Memory B cell (primary cell): ENCODE measurements at regions not wholly inside any gene's neighbourhood (a gene's known extent, or its start where the extent isn't known, plus 50 kb on each side); places are given as distances from the start of the nearest gene placed in this dataset.
"Not testable (repeated sequence)": the region's sequence is repeated elsewhere in the genome, so short reads cannot be mapped to it uniquely, and the experiment has no call there.

ENCODE experiments used
- ATAC-seq: fragments of 150-1000 bp; cut with Tn5 transposase; 2 replicates; pipeline ENCODE4 v1.10.0; 2021; ENCODE audit warnings: low read depth, mild to moderate bottlenecking, moderate library complexity
- DNase-seq, 2 donors: peaks; one replicate each; pipeline ENCODE4 v3.0.0; 2022; ENCODE audit warnings: low spot score in 2 of 2
- H3K27ac Mint-ChIP-seq: one replicate; pipeline ENCODE4 v1.8.0; 2022; ENCODE audit warnings: mild to moderate bottlenecking, moderate library complexity, mixed read lengths
- H3K27me3 Mint-ChIP-seq: one replicate; pipeline ENCODE4 v1.8.0; 2022; ENCODE audit warnings: mixed read lengths
- H3K36me3 Mint-ChIP-seq: one replicate; pipeline ENCODE4 v1.8.0; 2022; ENCODE audit warnings: mild to moderate bottlenecking, mixed read lengths
- H3K4me1 Mint-ChIP-seq: one replicate; pipeline ENCODE4 v1.8.0; 2022; ENCODE audit warnings: mixed read lengths
- H3K4me3 Mint-ChIP-seq: one replicate; pipeline ENCODE4 v1.8.0; 2022; ENCODE audit warnings: mild to moderate bottlenecking, moderate library complexity, mixed read lengths
- H3K9me3 Mint-ChIP-seq: one replicate; pipeline ENCODE4 v1.8.0; 2022; ENCODE audit warnings: mixed read lengths

DNA sequence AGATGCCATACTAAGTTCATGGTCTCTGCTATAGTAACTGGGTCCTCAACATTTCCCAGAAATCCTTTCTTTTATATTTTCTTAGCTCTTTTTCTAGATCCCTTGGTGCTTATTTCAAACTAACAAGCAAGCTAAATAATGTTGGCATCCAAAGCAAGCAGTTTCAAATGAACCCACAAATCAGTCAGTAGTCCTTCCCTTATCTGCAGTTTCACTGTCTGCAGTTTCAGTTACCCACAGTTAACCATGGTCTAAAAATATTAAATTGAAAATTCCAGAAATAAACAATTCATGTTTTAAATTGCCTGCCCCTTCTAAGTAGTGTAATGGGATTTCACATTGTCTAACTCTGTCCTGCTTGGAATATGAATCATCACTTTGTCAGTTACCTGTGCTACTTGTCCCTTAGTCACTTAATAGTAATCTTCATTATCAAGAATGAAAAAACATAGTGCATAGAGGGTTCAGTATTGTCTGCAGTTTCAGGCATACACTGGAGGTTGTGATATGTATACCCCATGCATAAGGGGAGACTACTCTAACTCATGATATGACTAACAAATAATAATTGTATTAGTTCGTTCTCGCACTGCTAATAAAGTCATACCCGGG, 633.7 kb downstream of the MECOM start:
- ATAC-seq, result no peak
- H3K27ac Mint-ChIP-seq, result no peak overlapping the region
- H3K4me1 Mint-ChIP-seq, result no peaks in the 10 kb centered on the region

DNA sequence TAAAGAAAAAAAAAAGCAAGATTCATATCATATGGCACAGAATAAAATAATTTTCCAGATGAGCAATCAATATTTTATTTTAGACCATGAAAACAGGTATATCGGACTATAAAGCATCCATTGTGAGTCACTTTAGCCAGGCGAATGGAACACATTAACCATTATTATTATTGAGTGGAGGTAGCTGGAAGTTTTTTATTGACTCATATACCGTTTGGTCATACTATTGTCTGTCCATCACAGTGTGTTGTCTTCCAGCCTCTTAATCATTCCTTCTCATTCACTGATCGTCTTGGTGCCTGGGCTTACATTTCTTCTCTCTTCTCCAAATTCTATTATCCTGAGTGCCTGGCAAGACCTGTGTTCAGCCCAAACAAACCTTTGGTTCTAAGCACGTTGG, 634.8 kb downstream of the MECOM start:
- Mint-ChIP-seq H3K9me3 (peaks cover 2% of the 10 kb centered on the region), H3K27me3 (no peaks in the 10 kb centered on the region), H3K27ac (no peak overlapping the region), H3K4me1 (no peaks in the 10 kb centered on the region), H3K36me3 (no peaks in the 10 kb centered on the region), H3K4me3 (no peak overlapping the region)
- no peak for DNase-seq
- ATAC-seq, result no peak

More for the DNA sequence above, 633.7 kb downstream of the MECOM start:
- Mint-ChIP-seq H3K4me3 (no peak overlapping the region), H3K9me3 (peaks cover 2% of the 10 kb centered on the region), H3K27me3 (no peaks in the 10 kb centered on the region), H3K36me3 (no peaks in the 10 kb centered on the region)
- DNase-seq, result no peak

DNA sequence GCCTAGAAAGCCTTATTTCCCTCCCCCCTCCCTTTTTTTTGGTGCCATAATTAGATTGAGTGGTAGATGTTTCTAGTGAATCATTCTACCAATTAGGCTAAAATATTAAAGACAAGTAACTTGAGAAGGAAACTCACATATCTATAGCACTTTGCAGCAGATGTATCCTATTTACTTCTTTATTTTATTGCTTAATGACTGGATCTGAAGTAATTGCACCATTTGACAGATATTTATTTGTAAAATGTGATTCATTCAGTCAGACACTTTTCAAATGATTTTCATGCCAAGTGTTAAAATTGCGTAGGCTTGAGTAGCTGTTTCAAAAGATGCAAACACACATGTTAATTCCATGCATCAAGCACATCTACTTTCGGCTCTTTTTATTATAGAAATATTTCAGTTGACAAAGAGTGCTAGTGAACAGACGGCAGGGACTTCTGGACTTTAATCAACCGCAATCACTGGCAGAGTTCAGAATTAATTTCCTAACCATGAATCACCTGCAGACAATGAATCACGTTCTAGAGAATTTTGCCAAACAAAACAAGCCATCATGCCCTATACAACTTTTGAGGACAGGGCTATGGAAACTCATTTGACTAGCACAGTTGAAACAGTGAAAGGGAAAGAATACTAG, 636.8 kb downstream of the MECOM start:
- H3K9me3 Mint-ChIP-seq, result no peaks in the 10 kb centered on the region
- H3K36me3 Mint-ChIP-seq, result no peaks in the 10 kb centered on the region
- H3K4me1 Mint-ChIP-seq, result no peaks in the 10 kb centered on the region
- ATAC-seq (no peak), DNase-seq (no peak)
- H3K27ac Mint-ChIP-seq, result no peak overlapping the region
- H3K4me3 Mint-ChIP-seq, result no peak overlapping the region
- no peaks in the 10 kb centered on the region for H3K27me3 Mint-ChIP-seq

DNA sequence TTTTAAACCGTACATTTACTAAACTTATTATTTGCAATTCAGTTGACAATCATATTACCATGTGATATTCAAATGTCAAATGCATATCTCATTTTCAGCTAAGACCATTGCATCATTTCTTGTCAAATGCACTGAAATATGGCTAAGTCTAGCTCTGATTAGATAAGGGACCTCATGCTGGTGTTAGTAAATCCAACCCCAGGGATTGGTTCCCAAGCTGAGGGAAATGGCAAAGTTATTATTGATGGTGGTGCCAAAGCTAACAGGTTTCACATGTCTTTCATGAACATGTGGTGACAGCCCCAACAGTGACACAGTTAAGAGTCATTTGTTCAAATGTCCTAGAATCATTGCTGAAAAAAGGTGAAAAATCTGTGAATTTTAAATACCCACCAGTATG, 641.1 kb downstream of the MECOM start:
- Mint-ChIP-seq H3K4me3 (no peak overlapping the region), H3K36me3 (no peaks in the 10 kb centered on the region), H3K4me1 (no peaks in the 10 kb centered on the region), H3K27ac (no peak overlapping the region), H3K27me3 (no peaks in the 10 kb centered on the region), H3K9me3 (no peaks in the 10 kb centered on the region)
- ATAC-seq (no peak), DNase-seq (no peak)

DNA sequence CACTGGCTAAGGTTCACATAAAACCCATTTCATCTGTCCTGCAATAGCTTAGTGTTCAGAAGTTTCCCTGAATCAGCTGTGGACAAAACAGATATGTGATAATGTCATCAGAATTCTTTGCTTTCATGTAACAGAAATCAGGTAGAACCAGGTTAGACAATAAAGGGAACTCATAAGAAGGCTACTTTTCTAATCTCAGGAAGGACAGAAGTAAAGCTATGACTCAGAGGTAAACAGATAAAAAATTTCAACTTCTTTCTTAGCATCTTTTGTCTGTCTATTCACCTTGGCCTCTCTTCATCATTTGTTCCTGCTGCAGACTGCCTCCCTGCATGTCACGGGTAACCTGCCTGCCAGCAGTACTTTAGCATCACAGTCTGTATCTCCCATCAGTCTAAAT, 643.1 kb downstream of the MECOM start:
- H3K4me3 Mint-ChIP-seq, result no peak overlapping the region
- H3K36me3 Mint-ChIP-seq, result no peaks in the 10 kb centered on the region
- ATAC-seq (no peak), DNase-seq (no peak)
- no peak overlapping the region for H3K27ac Mint-ChIP-seq
- H3K4me1 Mint-ChIP-seq, result no peaks in the 10 kb centered on the region
- no peaks in the 10 kb centered on the region for H3K9me3 Mint-ChIP-seq
- no peaks in the 10 kb centered on the region for H3K27me3 Mint-ChIP-seq

DNA sequence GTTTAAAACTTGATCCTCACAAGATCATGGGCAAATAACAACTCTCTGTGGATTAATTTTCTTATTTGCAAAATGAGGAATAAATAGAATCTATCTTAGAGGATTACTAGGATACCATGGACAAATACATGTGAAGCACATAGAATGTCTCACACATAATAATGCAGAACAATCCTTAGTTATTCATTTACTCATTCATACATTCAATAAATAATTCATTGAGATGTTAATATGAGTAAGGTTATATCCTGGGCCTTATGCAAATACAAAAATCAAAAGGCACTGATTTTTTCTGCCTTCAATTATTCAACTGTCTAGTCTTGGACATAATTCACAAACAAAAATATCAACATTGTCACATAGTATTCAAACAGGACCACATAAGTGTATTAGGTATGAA, 654.1 kb downstream of the MECOM start:
- no peak overlapping the region for H3K4me3 Mint-ChIP-seq
- no peak for DNase-seq
- H3K27me3 Mint-ChIP-seq, result no peaks in the 10 kb centered on the region
- no peaks in the 10 kb centered on the region for H3K4me1 Mint-ChIP-seq
- peaks cover 7% of the 10 kb centered on the region for H3K9me3 Mint-ChIP-seq
- no peak for ATAC-seq
- H3K36me3 Mint-ChIP-seq, result no peaks in the 10 kb centered on the region
- H3K27ac Mint-ChIP-seq, result no peak overlapping the region

DNA sequence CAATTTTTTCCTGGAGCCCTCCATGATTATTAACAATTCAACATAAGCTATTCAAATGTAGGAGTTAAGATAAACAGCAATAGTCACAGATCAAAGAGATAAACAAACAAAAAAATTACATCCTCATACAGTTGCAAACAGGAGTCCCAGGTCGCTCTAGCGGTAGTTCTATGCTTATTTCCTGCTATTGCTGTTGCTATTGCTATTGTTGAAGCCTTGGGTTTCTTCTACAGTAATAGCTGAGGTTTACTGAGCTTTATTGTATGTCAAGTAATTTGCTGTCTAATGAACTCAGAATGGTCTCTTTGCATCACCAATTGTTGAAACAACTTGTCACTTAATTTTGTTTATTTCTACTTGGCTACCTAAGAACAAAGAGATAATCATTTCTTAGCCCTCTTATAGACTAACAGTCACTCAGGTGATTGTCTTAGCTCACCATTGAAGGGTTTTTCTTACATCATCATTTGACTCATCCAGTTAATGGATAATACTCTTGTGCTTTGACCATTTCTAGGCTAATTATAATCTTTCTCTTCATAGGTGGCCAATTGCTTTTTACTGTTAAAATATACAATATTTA, 654.6 kb downstream of the MECOM start:
- Mint-ChIP-seq H3K27me3 (no peaks in the 10 kb centered on the region), H3K36me3 (no peaks in the 10 kb centered on the region), H3K4me1 (no peaks in the 10 kb centered on the region), H3K9me3 (peaks cover 7% of the 10 kb centered on the region), H3K27ac (no peak overlapping the region), H3K4me3 (no peak overlapping the region)
- no peak for DNase-seq
- ATAC-seq, result no peak

DNA sequence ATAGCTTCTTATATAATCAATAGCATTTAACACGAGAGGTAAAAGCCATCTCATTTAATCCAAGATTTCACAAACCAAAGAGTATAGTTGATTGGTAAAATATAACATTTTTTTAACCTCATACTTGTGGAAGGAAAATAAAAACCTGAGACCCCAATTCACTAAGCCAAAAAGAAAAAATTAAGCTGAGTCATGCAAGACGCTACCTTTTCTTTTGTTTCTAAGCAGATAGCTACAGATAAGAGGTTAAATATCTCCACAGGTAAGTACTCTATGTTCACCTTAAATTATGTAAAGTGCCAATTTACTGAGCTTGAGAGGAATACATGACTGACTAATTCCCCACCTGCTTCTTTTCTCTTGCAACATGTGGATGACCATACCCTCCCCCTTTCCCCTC, 656.4 kb downstream of the MECOM start:
- Mint-ChIP-seq H3K9me3 (peaks cover 7% of the 10 kb centered on the region), H3K4me3 (no peak overlapping the region), H3K27ac (no peak overlapping the region), H3K27me3 (no peaks in the 10 kb centered on the region), H3K36me3 (no peaks in the 10 kb centered on the region), H3K4me1 (no peaks in the 10 kb centered on the region)
- ATAC-seq (no peak), DNase-seq (no peak)

DNA sequence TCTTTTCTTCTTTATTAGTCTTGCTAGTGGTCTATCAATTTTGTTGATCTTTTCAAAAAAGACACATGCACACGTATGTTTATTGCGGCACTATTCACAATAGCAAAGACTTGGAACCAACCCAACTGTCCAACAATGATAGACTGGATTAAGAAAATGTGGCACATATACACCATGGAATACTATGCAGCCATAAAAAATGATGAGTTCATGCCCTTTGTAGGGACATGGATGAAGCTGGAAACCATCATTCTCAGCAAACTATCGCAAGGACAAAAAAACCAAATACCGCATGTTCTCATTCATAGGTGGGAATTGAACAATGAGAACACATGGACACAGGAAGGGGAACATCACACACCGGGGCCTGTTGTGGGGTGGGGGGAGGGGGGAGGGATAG, 657.1 kb downstream of the MECOM start:
- H3K27me3 Mint-ChIP-seq, H3K27ac Mint-ChIP-seq, DNase-seq, H3K9me3 Mint-ChIP-seq, H3K36me3 Mint-ChIP-seq, ATAC-seq, H3K4me3 Mint-ChIP-seq, H3K4me1 Mint-ChIP-seq: not testable (repeated sequence)

DNA sequence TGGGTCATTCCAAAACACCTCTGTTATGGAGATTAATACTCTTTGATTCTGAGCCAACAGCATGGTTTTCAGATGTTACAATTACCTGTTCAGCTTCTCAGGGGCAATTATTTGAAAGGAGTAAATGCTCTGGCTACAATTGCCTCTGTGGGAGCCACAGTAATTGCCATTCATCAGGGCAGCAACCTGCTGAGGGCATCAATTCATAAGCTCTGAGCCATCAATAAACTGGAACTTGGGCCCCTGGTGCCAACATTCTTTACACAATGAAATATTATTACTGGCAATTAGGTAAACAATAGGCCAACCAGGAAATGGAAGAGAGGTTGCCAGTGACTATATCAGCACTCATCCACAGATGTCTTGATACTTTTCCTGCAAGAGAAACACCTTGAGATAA, 660.8 kb downstream of the MECOM start:
- Mint-ChIP-seq H3K9me3 (peaks cover 5% of the 10 kb centered on the region), H3K27ac (no peak overlapping the region), H3K27me3 (no peaks in the 10 kb centered on the region), H3K4me3 (no peak overlapping the region), H3K4me1 (no peaks in the 10 kb centered on the region), H3K36me3 (no peaks in the 10 kb centered on the region)
- no peak for DNase-seq
- ATAC-seq, result no peak

DNA sequence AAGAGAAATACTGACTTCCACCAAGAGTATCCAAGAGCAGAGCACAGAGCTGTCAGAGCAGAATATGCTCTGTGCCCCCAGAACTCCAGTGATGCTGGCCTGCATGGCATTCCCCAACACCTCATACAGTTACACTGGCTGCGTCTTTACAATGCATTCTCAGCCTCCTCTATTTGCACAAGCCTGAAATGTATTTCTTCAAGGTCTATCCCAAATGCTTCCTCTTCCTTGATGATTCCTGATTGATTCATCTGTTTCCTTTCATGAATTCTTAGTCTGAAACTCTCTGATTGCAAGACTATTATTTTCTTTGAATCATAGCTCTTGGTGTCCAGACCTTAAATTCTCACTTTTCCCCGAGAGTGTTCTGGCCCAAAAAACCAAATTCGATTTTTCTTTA, 664.7 kb downstream of the MECOM start:
- no peak overlapping the region for H3K4me3 Mint-ChIP-seq
- H3K9me3 Mint-ChIP-seq, result no peaks in the 10 kb centered on the region
- no peaks in the 10 kb centered on the region for H3K4me1 Mint-ChIP-seq
- no peaks in the 10 kb centered on the region for H3K27me3 Mint-ChIP-seq
- ATAC-seq (no peak), DNase-seq (no peak)
- H3K36me3 Mint-ChIP-seq, result no peaks in the 10 kb centered on the region
- no peak overlapping the region for H3K27ac Mint-ChIP-seq

DNA sequence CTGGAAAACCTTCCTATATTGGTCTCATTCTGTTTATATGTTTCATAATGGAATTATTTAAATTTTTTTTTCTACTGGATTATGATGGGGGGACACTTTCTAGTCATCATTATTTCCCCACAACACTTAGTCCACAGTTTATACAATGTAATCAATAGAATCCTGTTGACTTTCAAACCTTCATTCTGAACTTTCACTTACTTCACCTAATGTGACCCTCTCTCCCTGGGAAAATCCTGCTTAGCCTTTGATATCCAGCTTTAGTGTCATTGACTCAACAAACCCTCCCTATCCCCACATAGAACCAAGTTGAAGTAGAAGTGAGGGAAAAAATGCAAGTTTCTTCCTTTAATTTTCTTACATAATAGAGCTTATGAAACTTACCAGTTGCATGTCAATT, 666.0 kb downstream of the MECOM start:
- Mint-ChIP-seq H3K9me3 (no peaks in the 10 kb centered on the region), H3K4me1 (no peaks in the 10 kb centered on the region), H3K27me3 (no peaks in the 10 kb centered on the region), H3K27ac (no peak overlapping the region), H3K4me3 (no peak overlapping the region), H3K36me3 (no peaks in the 10 kb centered on the region)
- no peak for DNase-seq
- no peak for ATAC-seq

DNA sequence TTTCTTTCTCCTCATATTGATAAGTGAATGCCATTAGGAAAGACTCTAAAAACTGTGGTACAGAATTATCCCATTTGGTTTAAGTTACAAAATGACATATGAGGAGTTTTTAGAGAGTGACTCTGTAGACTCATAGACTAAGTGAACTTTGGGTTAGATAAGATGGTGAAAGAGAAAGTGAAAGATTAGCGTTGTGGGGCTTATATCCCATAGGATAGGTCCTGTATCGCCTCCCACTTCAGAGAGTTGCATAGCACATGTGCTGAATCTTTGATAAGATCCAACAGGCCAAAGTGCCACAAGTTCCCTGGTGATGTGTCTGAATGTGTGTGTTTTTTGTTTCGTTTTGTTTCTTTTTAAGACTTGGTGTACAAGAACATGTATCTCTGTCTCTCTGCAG, 666.9 kb downstream of the MECOM start:
- no peak for ATAC-seq
- DNase-seq, result no peak
- Mint-ChIP-seq H3K27me3 (no peaks in the 10 kb centered on the region), H3K36me3 (no peaks in the 10 kb centered on the region), H3K4me1 (no peaks in the 10 kb centered on the region), H3K27ac (no peak overlapping the region), H3K9me3 (no peaks in the 10 kb centered on the region), H3K4me3 (no peak overlapping the region)

DNA sequence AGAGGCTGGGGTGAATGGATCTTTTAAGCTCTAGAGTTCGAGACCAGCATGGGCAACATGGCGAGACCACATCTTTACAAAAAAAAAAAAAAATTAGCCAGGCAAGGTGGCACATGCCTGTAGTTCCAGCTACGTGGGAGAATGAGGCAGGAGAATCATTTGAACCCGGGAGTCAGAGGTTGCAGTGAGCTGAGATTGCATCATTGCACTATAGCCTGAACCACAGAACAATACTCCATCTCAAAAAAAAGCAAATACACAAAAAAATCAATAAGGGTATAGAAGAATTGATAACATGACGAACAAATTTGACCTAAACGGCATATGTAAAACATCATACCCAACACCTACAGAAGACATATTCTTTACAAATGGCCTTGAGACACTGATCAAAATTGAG, 668.4 kb downstream of the MECOM start:
- DNase-seq (no peak), ATAC-seq (no peak)
- Mint-ChIP-seq H3K27ac (no peak overlapping the region), H3K36me3 (no peaks in the 10 kb centered on the region), H3K9me3 (no peaks in the 10 kb centered on the region), H3K4me1 (no peaks in the 10 kb centered on the region), H3K27me3 (no peaks in the 10 kb centered on the region), H3K4me3 (no peak overlapping the region)

DNA sequence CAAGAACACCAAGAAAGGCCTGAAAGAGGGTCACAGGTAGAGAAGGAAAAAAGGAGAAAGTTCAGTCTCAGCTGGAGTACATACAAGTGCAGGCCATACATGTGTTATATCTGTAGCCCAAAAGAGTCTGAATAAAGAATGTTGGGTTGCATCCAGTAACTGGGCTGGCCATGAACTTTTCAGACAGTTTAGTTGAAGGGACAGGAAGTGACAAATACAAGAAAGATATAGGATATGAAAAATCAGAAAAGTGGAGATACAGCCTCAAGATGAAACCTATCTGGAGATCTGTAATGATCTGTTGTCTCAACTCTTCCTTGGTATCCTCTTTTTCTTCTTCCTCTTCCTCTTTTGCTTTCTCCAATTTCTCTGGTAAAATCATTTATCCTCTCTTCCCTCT, 671.7 kb downstream of the MECOM start:
- ATAC-seq (no peak), DNase-seq (no peak)
- Mint-ChIP-seq H3K4me3 (no peak overlapping the region), H3K27ac (no peak overlapping the region), H3K36me3 (no peaks in the 10 kb centered on the region), H3K9me3 (no peaks in the 10 kb centered on the region), H3K27me3 (no peaks in the 10 kb centered on the region), H3K4me1 (no peaks in the 10 kb centered on the region)
